Erythroblast (primary cell): ENCODE measurements at regions not wholly inside any gene's neighbourhood (a gene's known extent, or its start where the extent isn't known, plus 50 kb on each side); places are given as distances from the start of the nearest gene placed in this dataset.

Experiments used
- GATA1 ChIP-seq: IDR thresholded peaks from 2 replicates; pipeline ENCODE4 v1.6.1; 2011; ENCODE audit warnings: low read depth, mild to moderate bottlenecking, control low read depth, low read length, moderate library complexity
- POLR2A ChIP-seq: IDR thresholded peaks from 2 replicates; pipeline ENCODE4 v1.6.1; 2011; ENCODE audit warnings: mild to moderate bottlenecking, low read length

- TF ChIP-seq POLR2A (no peak), GATA1 (no peak)
Observed at GRCh38 chr2:37849911-37850310, 75.2 kb upstream of the RMDN2 start.
